GM12891 (cell line): ENCODE measurements at regions not wholly inside any gene's neighbourhood (a gene's known extent, or its start where the extent isn't known, plus 50 kb on each side); places are given as distances from the start of the nearest gene placed in this dataset.

ENCODE experiments used
- PAX5 ChIP-seq: IDR thresholded peaks from 2 replicates; pipeline ENCODE4 v1.6.1; 2011; ENCODE audit warnings: low read length, moderate library complexity, mild to moderate bottlenecking; ENCODE audit not compliant: insufficient read depth, severe bottlenecking
- POLR2A ChIP-seq: IDR thresholded peaks from 2 replicates; pipeline ENCODE4 v1.6.1; 2011; ENCODE audit warnings: low read depth, low read length, control low read depth
- POLR2AphosphoS5 ChIP-seq: IDR thresholded peaks from 2 replicates; pipeline ENCODE4 v1.6.1; 2011; ENCODE audit warnings: low read depth, low read length, control low read depth
- POU2F2 ChIP-seq: IDR thresholded peaks from 2 replicates; pipeline ENCODE4 v1.6.1; 2011; ENCODE audit warnings: low read depth, mild to moderate bottlenecking, control low read depth, low read length, moderate library complexity
- TAF1 ChIP-seq: IDR thresholded peaks from 2 replicates; pipeline ENCODE4 v1.6.1; 2011; ENCODE audit warnings: low read depth, low read length, control low read depth

- no peak for TF ChIP-seq POLR2AphosphoS5
- no peak for TF ChIP-seq POLR2A
- no peak for TF ChIP-seq TAF1
- no peak for TF ChIP-seq PAX5
- TF ChIP-seq POU2F2: no peak
Observed at GRCh38 chr10:118504044-118504443, 91.4 kb downstream of the PRLHR start.
